GM23338 (cell line): ENCODE measurements at regions not wholly inside any gene's neighbourhood (a gene's known extent, or its start where the extent isn't known, plus 50 kb on each side); places are given as distances from the start of the nearest gene placed in this dataset.

ENCODE experiments used
- ATAC-seq: fragments of 200-7000 bp; cut with Tn5 transposase; 3 replicates; pipeline ENCODE4 v1.9.1; 2020
- DNase-seq: peaks from one replicate; pipeline ENCODE4 v3.0.0-alpha.2; 2015; ENCODE audit warnings: low spot score
- H2AFZ ChIP-seq: fragments of 200-600 bp; sonication (generic); 2 replicates; pipeline ENCODE4 v1.8.0; 2016; ENCODE audit warnings: antibody characterized with exemption, mild to moderate bottlenecking, moderate library complexity
- H3F3A ChIP-seq: fragments of 200-600 bp; sonication (generic); replicated peaks from 2 replicates; pipeline ENCODE4 v1.8.0; 2017; ENCODE audit warnings: antibody characterized with exemption, mixed run types, low read depth
- H3K27ac ChIP-seq: fragments of 200-600 bp; sonication (generic); 2 replicates; pipeline ENCODE4 v1.6.1; 2016; ENCODE audit warnings: low read depth
- H3K27me3 ChIP-seq: fragments of 200-600 bp; sonication (generic); 2 replicates; pipeline ENCODE4 v1.8.0; 2016; ENCODE audit warnings: mild to moderate bottlenecking, mixed run types, moderate library complexity; ENCODE audit not compliant: insufficient read depth
- H3K36me3 ChIP-seq: fragments of 200-600 bp; sonication (generic); 2 replicates; pipeline ENCODE4 v1.8.0; 2016; ENCODE audit warnings: mild to moderate bottlenecking; ENCODE audit not compliant: insufficient read depth
- H3K4me1 ChIP-seq: fragments of 200-600 bp; sonication (generic); 2 replicates; pipeline ENCODE4 v1.8.0; 2016; ENCODE audit warnings: mild to moderate bottlenecking, moderate library complexity; ENCODE audit not compliant: insufficient read depth
- H3K4me2 ChIP-seq: fragments of 200-600 bp; sonication (generic); 2 replicates; pipeline ENCODE4 v1.7.1; 2017; ENCODE audit warnings: mixed run types
- H3K4me3 ChIP-seq: fragments of 200-600 bp; sonication (generic); 2 replicates; pipeline ENCODE4 v1.6.1; 2016; ENCODE audit warnings: mixed run types
- H3K79me2 ChIP-seq: fragments of 200-600 bp; sonication (generic); replicated peaks from 2 replicates; pipeline ENCODE4 v1.8.0; 2017; ENCODE audit warnings: mild to moderate bottlenecking; ENCODE audit not compliant: insufficient read depth
- H3K9me2 ChIP-seq: fragments of 200-600 bp; sonication (generic); 2 replicates; pipeline ENCODE4 v1.8.0; 2017; ENCODE audit not compliant: insufficient read depth
- H4K20me1 ChIP-seq: fragments of 200-600 bp; sonication (generic); replicated peaks from 2 replicates; pipeline ENCODE4 v1.8.0; 2017; ENCODE audit warnings: mild to moderate bottlenecking; ENCODE audit not compliant: insufficient read depth
- H3K27ac Mint-ChIP-seq: 2 replicates; pipeline ENCODE4 v1.8.0; 2020; ENCODE audit warnings: inconsistent platforms, mild to moderate bottlenecking, moderate library complexity, mixed read lengths
- H3K27me3 Mint-ChIP-seq: 3 replicates; pipeline ENCODE4 v1.8.0; 2022; ENCODE audit warnings: low read depth, mild to moderate bottlenecking, moderate library complexity, mixed read lengths, inconsistent platforms; ENCODE audit not compliant: insufficient read depth, poor library complexity
- H3K36me3 Mint-ChIP-seq: 3 replicates; pipeline ENCODE4 v1.8.0; 2021; ENCODE audit warnings: low read depth, mild to moderate bottlenecking, inconsistent platforms, moderate library complexity, mixed read lengths
- H3K4me1 Mint-ChIP-seq: 3 replicates; pipeline ENCODE4 v1.8.0; 2020; ENCODE audit warnings: mild to moderate bottlenecking, inconsistent platforms, mixed read lengths
- H3K4me3 Mint-ChIP-seq: 3 replicates; pipeline ENCODE4 v1.8.0; 2021; ENCODE audit warnings: moderate library complexity, mild to moderate bottlenecking, inconsistent platforms, mixed read lengths
- H3K9me3 Mint-ChIP-seq: 3 replicates; pipeline ENCODE4 v1.8.0; 2020; ENCODE audit warnings: moderate library complexity, mild to moderate bottlenecking, inconsistent platforms, mixed read lengths
- CREB1 ChIP-seq: fragments of 250-450 bp; sonication (Bioruptor Pico); IDR thresholded peaks from 2 replicates; pipeline ENCODE4 v1.5.0; 2020; ENCODE audit warnings: low read depth, mild to moderate bottlenecking, moderate library complexity
- EZH2 ChIP-seq: fragments of 200-600 bp; sonication (generic); IDR thresholded peaks from one replicate; pipeline ENCODE4 v1.8.0; 2017; ENCODE audit warnings: antibody characterized with exemption, mild to moderate bottlenecking, low read depth; ENCODE audit not compliant: unreplicated experiment
- EZH2phosphoT487 ChIP-seq: fragments of 200-600 bp; sonication (generic); IDR thresholded peaks from one replicate; pipeline ENCODE4 v1.8.1; 2018; ENCODE audit warnings: antibody characterized with exemption; ENCODE audit not compliant: unreplicated experiment
- JUNB ChIP-seq: IDR thresholded peaks from one replicate; pipeline ENCODE4 v1.6.1; 2016; ENCODE audit warnings: antibody characterized with exemption; ENCODE audit not compliant: unreplicated experiment
- NANOG ChIP-seq: IDR thresholded peaks from 2 replicates; pipeline ENCODE4 v1.6.1; 2016; ENCODE audit warnings: antibody characterized with exemption, borderline replicate concordance
- POLR2AphosphoS5 ChIP-seq: IDR thresholded peaks from 2 replicates; pipeline ENCODE4 v1.6.1; 2016; ENCODE audit warnings: antibody characterized with exemption, low read depth
- STAT1 ChIP-seq: IDR thresholded peaks from one replicate; pipeline ENCODE4 v1.6.1; 2016; ENCODE audit warnings: antibody characterized with exemption; ENCODE audit not compliant: unreplicated experiment
- ZNF114 ChIP-seq: fragments of 250-450 bp; sonication (Bioruptor Pico); IDR thresholded peaks from 2 replicates; pipeline ENCODE4 v1.5.0; 2020; ENCODE audit warnings: mild to moderate bottlenecking, moderate library complexity
- ZNF331 ChIP-seq: fragments of 250-450 bp; sonication (Bioruptor Pico); IDR thresholded peaks from 2 replicates; pipeline ENCODE4 v1.5.0; 2020; ENCODE audit warnings: low read depth, mild to moderate bottlenecking, moderate library complexity
- TF ChIP-seq, protein P1 (sequence below): IDR thresholded peaks from 2 replicates; pipeline ENCODE4 v1.6.1; 2016; ENCODE audit warnings: antibody characterized with exemption
- TF ChIP-seq, protein P2 (sequence below): IDR thresholded peaks from one replicate; pipeline ENCODE4 v1.6.1; 2018; ENCODE audit warnings: antibody characterized with exemption; ENCODE audit not compliant: unreplicated experiment
- TF ChIP-seq, protein P3 (sequence below), 2 experiments: fragments of 200-600 bp in 1 of 2; sonication (generic) in 1 of 2; conservative IDR thresholded peaks; 2 replicates each; pipeline versions ENCODE4 v1.5.1 to v1.6.1; 2016 to 2017; ENCODE audit warnings: antibody characterized with exemption in 2 of 2, low read depth in 2 of 2, mild to moderate bottlenecking in 2 of 2, moderate library complexity in 1 of 2

DNA sequence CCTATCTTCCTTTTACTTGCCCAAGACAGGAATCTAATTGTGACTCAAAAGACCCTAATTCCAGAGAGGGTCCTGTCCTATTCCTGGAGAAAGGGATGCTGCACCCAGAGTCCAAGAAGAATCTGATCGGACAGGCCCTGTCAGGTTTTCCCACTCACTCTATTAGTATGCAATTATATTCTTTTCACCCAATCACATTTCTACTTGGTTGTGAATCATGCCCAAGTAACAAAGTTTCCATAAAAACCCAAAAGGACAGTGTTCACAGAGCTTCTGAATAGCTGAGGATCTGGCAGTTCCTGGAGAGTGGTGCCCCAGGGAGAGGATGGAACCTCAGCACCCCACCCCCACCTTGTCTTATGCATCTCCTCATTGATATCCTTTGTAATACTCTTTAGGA is 135.3 kb upstream of the SLITRK5 start:
- no peak overlapping the region for H3K27ac ChIP-seq
- TF ChIP-seq, protein P1, sequence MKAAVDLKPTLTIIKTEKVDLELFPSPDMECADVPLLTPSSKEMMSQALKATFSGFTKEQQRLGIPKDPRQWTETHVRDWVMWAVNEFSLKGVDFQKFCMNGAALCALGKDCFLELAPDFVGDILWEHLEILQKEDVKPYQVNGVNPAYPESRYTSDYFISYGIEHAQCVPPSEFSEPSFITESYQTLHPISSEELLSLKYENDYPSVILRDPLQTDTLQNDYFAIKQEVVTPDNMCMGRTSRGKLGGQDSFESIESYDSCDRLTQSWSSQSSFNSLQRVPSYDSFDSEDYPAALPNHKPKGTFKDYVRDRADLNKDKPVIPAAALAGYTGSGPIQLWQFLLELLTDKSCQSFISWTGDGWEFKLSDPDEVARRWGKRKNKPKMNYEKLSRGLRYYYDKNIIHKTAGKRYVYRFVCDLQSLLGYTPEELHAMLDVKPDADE = no peak
- no peaks in the 10 kb centered on the region for H3K79me2 ChIP-seq
- Mint-ChIP-seq H3K36me3 (no peaks in the 10 kb centered on the region), H3K9me3 (no peaks in the 10 kb centered on the region), H3K27me3 (no peaks in the 10 kb centered on the region), H3K27ac (no peak overlapping the region), H3K4me3 (no peak overlapping the region), H3K4me1 (no peaks in the 10 kb centered on the region)
- no peaks in the 10 kb centered on the region for H3K9me2 ChIP-seq
- H4K20me1 ChIP-seq = no peaks in the 10 kb centered on the region
- DNase-seq = no peak
- ATAC-seq = no peak
- no peaks in the 10 kb centered on the region for H3K27me3 ChIP-seq
- no peaks in the 10 kb centered on the region for H3K4me1 ChIP-seq
- no peaks in the 10 kb centered on the region for H3K36me3 ChIP-seq
- no peak overlapping the region for H3K4me3 ChIP-seq
- H2AFZ ChIP-seq = no peak overlapping the region
- H3K4me2 ChIP-seq = no peak overlapping the region
- H3F3A ChIP-seq = no peaks in the 10 kb centered on the region

DNA sequence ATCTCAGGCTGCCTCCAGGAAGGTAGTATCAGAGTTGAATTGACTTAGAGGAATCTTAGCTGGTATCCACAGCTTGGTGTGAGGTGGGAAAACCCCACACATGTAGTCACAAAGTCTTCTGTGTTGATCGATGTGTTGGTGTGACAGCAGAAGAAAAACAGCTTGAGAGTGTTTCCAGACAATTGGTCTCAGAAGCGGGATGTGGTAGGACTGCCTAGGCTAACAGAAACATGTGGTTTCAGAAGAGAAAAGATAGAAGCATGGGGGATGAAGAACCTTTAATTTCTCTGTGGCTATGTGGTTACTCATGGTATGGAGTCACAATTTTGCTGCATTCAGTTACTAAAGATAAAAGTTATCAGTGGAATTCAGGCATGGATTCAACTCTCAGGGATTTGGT is 134.7 kb upstream of the SLITRK5 start:
- no peak overlapping the region for H3K27ac Mint-ChIP-seq
- Histone ChIP-seq H3K27ac (no peak overlapping the region), H3F3A (no peaks in the 10 kb centered on the region), H3K27me3 (no peaks in the 10 kb centered on the region), H3K4me1 (no peaks in the 10 kb centered on the region), H3K36me3 (no peaks in the 10 kb centered on the region), H3K4me3 (no peak overlapping the region), H2AFZ (peak overlapping the region; percentile 23; the same call in 1 of the 2 replicates), H3K79me2 (no peaks in the 10 kb centered on the region), H3K9me2 (no peaks in the 10 kb centered on the region), H3K4me2 (no peak overlapping the region), H4K20me1 (no peaks in the 10 kb centered on the region)
- H3K27me3 Mint-ChIP-seq = no peaks in the 10 kb centered on the region
- ATAC-seq (no peak), DNase-seq (no peak)
- no peaks in the 10 kb centered on the region for H3K36me3 Mint-ChIP-seq
- H3K4me3 Mint-ChIP-seq = no peak overlapping the region
- H3K9me3 Mint-ChIP-seq = no peaks in the 10 kb centered on the region
- H3K4me1 Mint-ChIP-seq = no peaks in the 10 kb centered on the region
- TF ChIP-seq, protein P2, sequence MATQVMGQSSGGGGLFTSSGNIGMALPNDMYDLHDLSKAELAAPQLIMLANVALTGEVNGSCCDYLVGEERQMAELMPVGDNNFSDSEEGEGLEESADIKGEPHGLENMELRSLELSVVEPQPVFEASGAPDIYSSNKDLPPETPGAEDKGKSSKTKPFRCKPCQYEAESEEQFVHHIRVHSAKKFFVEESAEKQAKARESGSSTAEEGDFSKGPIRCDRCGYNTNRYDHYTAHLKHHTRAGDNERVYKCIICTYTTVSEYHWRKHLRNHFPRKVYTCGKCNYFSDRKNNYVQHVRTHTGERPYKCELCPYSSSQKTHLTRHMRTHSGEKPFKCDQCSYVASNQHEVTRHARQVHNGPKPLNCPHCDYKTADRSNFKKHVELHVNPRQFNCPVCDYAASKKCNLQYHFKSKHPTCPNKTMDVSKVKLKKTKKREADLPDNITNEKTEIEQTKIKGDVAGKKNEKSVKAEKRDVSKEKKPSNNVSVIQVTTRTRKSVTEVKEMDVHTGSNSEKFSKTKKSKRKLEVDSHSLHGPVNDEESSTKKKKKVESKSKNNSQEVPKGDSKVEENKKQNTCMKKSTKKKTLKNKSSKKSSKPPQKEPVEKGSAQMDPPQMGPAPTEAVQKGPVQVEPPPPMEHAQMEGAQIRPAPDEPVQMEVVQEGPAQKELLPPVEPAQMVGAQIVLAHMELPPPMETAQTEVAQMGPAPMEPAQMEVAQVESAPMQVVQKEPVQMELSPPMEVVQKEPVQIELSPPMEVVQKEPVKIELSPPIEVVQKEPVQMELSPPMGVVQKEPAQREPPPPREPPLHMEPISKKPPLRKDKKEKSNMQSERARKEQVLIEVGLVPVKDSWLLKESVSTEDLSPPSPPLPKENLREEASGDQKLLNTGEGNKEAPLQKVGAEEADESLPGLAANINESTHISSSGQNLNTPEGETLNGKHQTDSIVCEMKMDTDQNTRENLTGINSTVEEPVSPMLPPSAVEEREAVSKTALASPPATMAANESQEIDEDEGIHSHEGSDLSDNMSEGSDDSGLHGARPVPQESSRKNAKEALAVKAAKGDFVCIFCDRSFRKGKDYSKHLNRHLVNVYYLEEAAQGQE = no peak
- TF ChIP-seq STAT1 = no peak
- TF ChIP-seq, protein P3, sequence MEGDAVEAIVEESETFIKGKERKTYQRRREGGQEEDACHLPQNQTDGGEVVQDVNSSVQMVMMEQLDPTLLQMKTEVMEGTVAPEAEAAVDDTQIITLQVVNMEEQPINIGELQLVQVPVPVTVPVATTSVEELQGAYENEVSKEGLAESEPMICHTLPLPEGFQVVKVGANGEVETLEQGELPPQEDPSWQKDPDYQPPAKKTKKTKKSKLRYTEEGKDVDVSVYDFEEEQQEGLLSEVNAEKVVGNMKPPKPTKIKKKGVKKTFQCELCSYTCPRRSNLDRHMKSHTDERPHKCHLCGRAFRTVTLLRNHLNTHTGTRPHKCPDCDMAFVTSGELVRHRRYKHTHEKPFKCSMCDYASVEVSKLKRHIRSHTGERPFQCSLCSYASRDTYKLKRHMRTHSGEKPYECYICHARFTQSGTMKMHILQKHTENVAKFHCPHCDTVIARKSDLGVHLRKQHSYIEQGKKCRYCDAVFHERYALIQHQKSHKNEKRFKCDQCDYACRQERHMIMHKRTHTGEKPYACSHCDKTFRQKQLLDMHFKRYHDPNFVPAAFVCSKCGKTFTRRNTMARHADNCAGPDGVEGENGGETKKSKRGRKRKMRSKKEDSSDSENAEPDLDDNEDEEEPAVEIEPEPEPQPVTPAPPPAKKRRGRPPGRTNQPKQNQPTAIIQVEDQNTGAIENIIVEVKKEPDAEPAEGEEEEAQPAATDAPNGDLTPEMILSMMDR (conservative IDR thresholded peaks at IDR 0.05; ENCODE audit: low read depth in 2 of 2) = no peak
- TF ChIP-seq JUNB = no peak
- TF ChIP-seq CREB1 (CRISPR knock-in tag) = no peak
- TF ChIP-seq NANOG = no peak
- TF ChIP-seq POLR2AphosphoS5 = no peak
- TF ChIP-seq, protein P1 = no peak
- no peak for TF ChIP-seq EZH2phosphoT487
- TF ChIP-seq ZNF114 (CRISPR knock-in tag) = no peak
- TF ChIP-seq ZNF331 (CRISPR knock-in tag) = no peak
- no peak for TF ChIP-seq EZH2
